MV-4-11 (cell line): ENCODE measurements at regions not wholly inside any gene's neighbourhood (a gene's known extent, or its start where the extent isn't known, plus 50 kb on each side); places are given as distances from the start of the nearest gene placed in this dataset.
"Not testable (repeated sequence)": the region's sequence is repeated elsewhere in the genome, so short reads cannot be mapped to it uniquely, and the experiment has no call there.

ENCODE experiments used
- DNase-seq: peaks from one replicate; lab custom pipeline; 2025; lab: John Stamatoyannopoulos, UW

GRCh38 chr3:75126556-75126955 is 512.1 kb upstream of the CNTN3 start:
- peak; percentile 57 for DNase-seq

GRCh38 chr3:75129101-75129500 is 514.6 kb upstream of the CNTN3 start:
- no peak for DNase-seq

GRCh38 chr3:75136100-75136897 is 521.8 kb upstream of the CNTN3 start:
- peak; percentile 100 for DNase-seq

GRCh38 chr3:75138345-75138744 is 523.9 kb upstream of the CNTN3 start:
- no peak for DNase-seq

GRCh38 chr3:75140904-75141615 is 523.1 kb upstream of the FRG2C start:
- peak; percentile 68 for DNase-seq

- DNase-seq: peak; percentile 100
Measured at GRCh38 chr3:75144406-75144805, 519.7 kb upstream of the FRG2C start.

GRCh38 chr3:75171630-75172230 is 492.4 kb upstream of the FRG2C start:
- DNase-seq: peak; percentile 75

GRCh38 chr3:75176937-75177336 is 487.2 kb upstream of the FRG2C start:
- peak; percentile 83 for DNase-seq

GRCh38 chr3:75180235-75180944 is 483.7 kb upstream of the FRG2C start:
- peak; percentile 99 for DNase-seq

GRCh38 chr3:75180945-75181298 is 483.2 kb upstream of the FRG2C start:
- DNase-seq: no peak

GRCh38 chr3:75188962-75189361 is 475.2 kb upstream of the FRG2C start:
- DNase-seq: no peak

- peak; percentile 67 for DNase-seq
Measured at GRCh38 chr3:75192146-75192616, 471.9 kb upstream of the FRG2C start.

GRCh38 chr3:75193797-75194196 is 470.3 kb upstream of the FRG2C start:
- no peak for DNase-seq

GRCh38 chr3:75214332-75214731 is 449.8 kb upstream of the FRG2C start:
- not testable (repeated sequence) for DNase-seq

GRCh38 chr3:75218577-75218976 is 445.6 kb upstream of the FRG2C start:
- peak; percentile 14 for DNase-seq

- peak; percentile 17 for DNase-seq
Measured at GRCh38 chr3:75220932-75221331, 443.2 kb upstream of the FRG2C start.

- peak; percentile 18 for DNase-seq
Measured at GRCh38 chr3:75224412-75224811, 439.7 kb upstream of the FRG2C start.

- DNase-seq: no peak
Measured at GRCh38 chr3:75232216-75232615, 431.9 kb upstream of the FRG2C start.

GRCh38 chr3:75235631-75236030 is 428.5 kb upstream of the FRG2C start:
- no peak for DNase-seq

GRCh38 chr3:75237053-75237452 is 427.1 kb upstream of the FRG2C start:
- DNase-seq: no peak

GRCh38 chr3:75237477-75237876 is 426.7 kb upstream of the FRG2C start:
- no peak for DNase-seq

GRCh38 chr3:75241226-75241962 is 422.7 kb upstream of the FRG2C start:
- DNase-seq: peak; percentile 59
